SK-N-SH treated with all-trans-retinoic acid at 6 μM for 48 hours (cell line): ENCODE measurements at regions not wholly inside any gene's neighbourhood (a gene's known extent, or its start where the extent isn't known, plus 50 kb on each side); places are given as distances from the start of the nearest gene placed in this dataset.
"Not testable (repeated sequence)": the region's sequence is repeated elsewhere in the genome, so short reads cannot be mapped to it uniquely, and the experiment has no call there.

Experiments used
- ARNTL ChIP-seq: fragments of 450-650 bp; formaldehyde crosslinking; IDR thresholded peaks from 2 replicates; pipeline ENCODE4 v1.5.0; 2020; ENCODE audit warnings: low read depth, mild to moderate bottlenecking, moderate library complexity, borderline replicate concordance
- BACH2 ChIP-seq: fragments of 250-450 bp; sonication (Bioruptor Pico); IDR thresholded peaks from 2 replicates; pipeline ENCODE4 v1.9.0; 2021; ENCODE audit warnings: mild to moderate bottlenecking, borderline replicate concordance
- CSDC2 ChIP-seq: fragments of 250-450 bp; sonication (Bioruptor Pico); IDR thresholded peaks from 2 replicates; pipeline ENCODE4 v1.5.0; 2020; ENCODE audit warnings: mild to moderate bottlenecking, moderate library complexity
- ESRRG ChIP-seq: fragments of 250-450 bp; sonication (Bioruptor Pico); IDR thresholded peaks from 2 replicates; pipeline ENCODE4 v1.6.1; 2021; ENCODE audit warnings: mild to moderate bottlenecking
- ISL1 ChIP-seq: fragments of 250-450 bp; sonication (Bioruptor Pico); IDR thresholded peaks from 2 replicates; pipeline ENCODE4 v2.1.2; 2022; ENCODE audit warnings: mild to moderate bottlenecking, moderate library complexity
- PPARA ChIP-seq: fragments of 250-450 bp; sonication (Bioruptor Pico); IDR thresholded peaks from 2 replicates; pipeline ENCODE4 v1.5.0; 2020; ENCODE audit warnings: mild to moderate bottlenecking, borderline replicate concordance
- RARB ChIP-seq: fragments of 250-450 bp; sonication (Bioruptor Pico); IDR thresholded peaks from 2 replicates; pipeline ENCODE4 v1.8.0; 2021; ENCODE audit warnings: mild to moderate bottlenecking, moderate library complexity
- TOX ChIP-seq: fragments of 250-450 bp; sonication (Bioruptor Pico); IDR thresholded peaks from 2 replicates; pipeline ENCODE4 v1.8.0; 2021; ENCODE audit warnings: mild to moderate bottlenecking, moderate library complexity, borderline replicate concordance
- ZFP3 ChIP-seq: fragments of 250-450 bp; sonication (Bioruptor Pico); IDR thresholded peaks from 2 replicates; pipeline ENCODE4 v1.5.0; 2020; ENCODE audit warnings: mild to moderate bottlenecking, moderate library complexity
- ZNF70 ChIP-seq: fragments of 450-650 bp; formaldehyde crosslinking; IDR thresholded peaks from 2 replicates; pipeline ENCODE4 v1.5.0; 2020; ENCODE audit warnings: mild to moderate bottlenecking, moderate library complexity
- ZNF8 ChIP-seq: fragments of 450-650 bp; formaldehyde crosslinking; IDR thresholded peaks from 2 replicates; pipeline ENCODE4 v1.5.0; 2020; ENCODE audit warnings: mild to moderate bottlenecking, moderate library complexity
- TF ChIP-seq, protein P1 (sequence below): fragments of 250-450 bp; sonication (Bioruptor Pico); IDR thresholded peaks from 2 replicates; pipeline ENCODE4 v1.8.0; 2020; ENCODE audit warnings: mild to moderate bottlenecking, moderate library complexity, borderline replicate concordance
- TF ChIP-seq, protein P2 (sequence below): fragments of 250-450 bp; sonication (Bioruptor Pico); IDR thresholded peaks from 2 replicates; pipeline ENCODE4 v1.5.1; 2020; ENCODE audit warnings: low read depth, mild to moderate bottlenecking, moderate library complexity
- TF ChIP-seq, protein P3 (sequence below): fragments of 250-450 bp; sonication (Bioruptor Pico); IDR thresholded peaks from 2 replicates; pipeline ENCODE4 v1.5.0; 2020; ENCODE audit warnings: mild to moderate bottlenecking, moderate library complexity

DNA sequence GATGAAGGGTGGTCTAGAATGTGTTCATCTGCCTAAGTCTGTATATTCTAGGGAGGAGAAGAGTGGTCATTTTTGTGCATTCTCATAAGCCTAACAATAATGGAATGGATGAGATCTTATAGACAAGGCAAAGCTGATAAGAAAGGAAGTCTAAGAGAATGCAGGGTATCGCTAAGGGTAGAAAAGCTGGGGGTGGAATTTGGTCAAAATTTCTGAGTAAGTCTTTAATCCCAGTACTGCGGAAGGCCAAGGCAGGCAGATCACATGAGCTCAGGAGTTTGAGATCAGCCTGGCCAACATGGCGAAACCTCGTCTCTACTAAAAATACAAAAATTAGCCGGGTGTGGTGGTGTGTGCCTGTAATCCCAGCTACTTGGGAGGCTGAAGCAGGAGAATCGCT lies 62.5 kb upstream of the CNEP1R1 start:
- TF ChIP-seq ISL1 (CRISPR knock-in tag); PPARA (CRISPR knock-in tag); ZFP3 (CRISPR knock-in tag); ARNTL (CRISPR knock-in tag); BACH2 (CRISPR knock-in tag); ESRRG (CRISPR knock-in tag); ZNF70 (CRISPR knock-in tag); CSDC2; ZNF8 (CRISPR knock-in tag); RARB (CRISPR knock-in tag); TOX (CRISPR knock-in tag): not testable (repeated sequence)
- TF ChIP-seq, protein P1, sequence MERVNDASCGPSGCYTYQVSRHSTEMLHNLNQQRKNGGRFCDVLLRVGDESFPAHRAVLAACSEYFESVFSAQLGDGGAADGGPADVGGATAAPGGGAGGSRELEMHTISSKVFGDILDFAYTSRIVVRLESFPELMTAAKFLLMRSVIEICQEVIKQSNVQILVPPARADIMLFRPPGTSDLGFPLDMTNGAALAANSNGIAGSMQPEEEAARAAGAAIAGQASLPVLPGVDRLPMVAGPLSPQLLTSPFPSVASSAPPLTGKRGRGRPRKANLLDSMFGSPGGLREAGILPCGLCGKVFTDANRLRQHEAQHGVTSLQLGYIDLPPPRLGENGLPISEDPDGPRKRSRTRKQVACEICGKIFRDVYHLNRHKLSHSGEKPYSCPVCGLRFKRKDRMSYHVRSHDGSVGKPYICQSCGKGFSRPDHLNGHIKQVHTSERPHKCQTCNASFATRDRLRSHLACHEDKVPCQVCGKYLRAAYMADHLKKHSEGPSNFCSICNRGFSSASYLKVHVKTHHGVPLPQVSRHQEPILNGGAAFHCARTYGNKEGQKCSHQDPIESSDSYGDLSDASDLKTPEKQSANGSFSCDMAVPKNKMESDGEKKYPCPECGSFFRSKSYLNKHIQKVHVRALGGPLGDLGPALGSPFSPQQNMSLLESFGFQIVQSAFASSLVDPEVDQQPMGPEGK (CRISPR knock-in tag), result not testable (repeated sequence)
- TF ChIP-seq, protein P2, sequence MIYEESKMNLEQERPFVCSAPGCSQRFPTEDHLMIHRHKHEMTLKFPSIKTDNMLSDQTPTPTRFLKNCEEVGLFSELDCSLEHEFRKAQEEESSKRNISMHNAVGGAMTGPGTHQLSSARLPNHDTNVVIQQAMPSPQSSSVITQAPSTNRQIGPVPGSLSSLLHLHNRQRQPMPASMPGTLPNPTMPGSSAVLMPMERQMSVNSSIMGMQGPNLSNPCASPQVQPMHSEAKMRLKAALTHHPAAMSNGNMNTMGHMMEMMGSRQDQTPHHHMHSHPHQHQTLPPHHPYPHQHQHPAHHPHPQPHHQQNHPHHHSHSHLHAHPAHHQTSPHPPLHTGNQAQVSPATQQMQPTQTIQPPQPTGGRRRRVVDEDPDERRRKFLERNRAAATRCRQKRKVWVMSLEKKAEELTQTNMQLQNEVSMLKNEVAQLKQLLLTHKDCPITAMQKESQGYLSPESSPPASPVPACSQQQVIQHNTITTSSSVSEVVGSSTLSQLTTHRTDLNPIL (CRISPR knock-in tag), result not testable (repeated sequence)
- TF ChIP-seq, protein P3, sequence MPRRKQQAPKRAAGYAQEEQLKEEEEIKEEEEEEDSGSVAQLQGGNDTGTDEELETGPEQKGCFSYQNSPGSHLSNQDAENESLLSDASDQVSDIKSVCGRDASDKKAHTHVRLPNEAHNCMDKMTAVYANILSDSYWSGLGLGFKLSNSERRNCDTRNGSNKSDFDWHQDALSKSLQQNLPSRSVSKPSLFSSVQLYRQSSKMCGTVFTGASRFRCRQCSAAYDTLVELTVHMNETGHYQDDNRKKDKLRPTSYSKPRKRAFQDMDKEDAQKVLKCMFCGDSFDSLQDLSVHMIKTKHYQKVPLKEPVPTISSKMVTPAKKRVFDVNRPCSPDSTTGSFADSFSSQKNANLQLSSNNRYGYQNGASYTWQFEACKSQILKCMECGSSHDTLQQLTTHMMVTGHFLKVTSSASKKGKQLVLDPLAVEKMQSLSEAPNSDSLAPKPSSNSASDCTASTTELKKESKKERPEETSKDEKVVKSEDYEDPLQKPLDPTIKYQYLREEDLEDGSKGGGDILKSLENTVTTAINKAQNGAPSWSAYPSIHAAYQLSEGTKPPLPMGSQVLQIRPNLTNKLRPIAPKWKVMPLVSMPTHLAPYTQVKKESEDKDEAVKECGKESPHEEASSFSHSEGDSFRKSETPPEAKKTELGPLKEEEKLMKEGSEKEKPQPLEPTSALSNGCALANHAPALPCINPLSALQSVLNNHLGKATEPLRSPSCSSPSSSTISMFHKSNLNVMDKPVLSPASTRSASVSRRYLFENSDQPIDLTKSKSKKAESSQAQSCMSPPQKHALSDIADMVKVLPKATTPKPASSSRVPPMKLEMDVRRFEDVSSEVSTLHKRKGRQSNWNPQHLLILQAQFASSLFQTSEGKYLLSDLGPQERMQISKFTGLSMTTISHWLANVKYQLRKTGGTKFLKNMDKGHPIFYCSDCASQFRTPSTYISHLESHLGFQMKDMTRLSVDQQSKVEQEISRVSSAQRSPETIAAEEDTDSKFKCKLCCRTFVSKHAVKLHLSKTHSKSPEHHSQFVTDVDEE (CRISPR knock-in tag), result not testable (repeated sequence)
